Trophoblast cell (in vitro differentiated cells and primary cell): ENCODE measurements at regions not wholly inside any gene's neighbourhood (a gene's known extent, or its start where the extent isn't known, plus 50 kb on each side); places are given as distances from the start of the nearest gene placed in this dataset.

Experiments
- DNase-seq, 2 donors: peaks; one replicate each; pipeline ENCODE4 v3.0.0-alpha.2; 2016
- H2AFZ ChIP-seq: 2 replicates; pipeline ENCODE4 v1.6.1; 2013; ENCODE audit warnings: low read length, moderate library complexity, mild to moderate bottlenecking; ENCODE audit not compliant: insufficient read depth, poor library complexity
- H2AK5ac ChIP-seq: 2 replicates; pipeline ENCODE4 v1.6.1; 2013; ENCODE audit warnings: mild to moderate bottlenecking, low read length
- H2BK120ac ChIP-seq: 2 replicates; pipeline ENCODE4 v1.6.1; 2013; ENCODE audit warnings: low read length, mild to moderate bottlenecking, moderate library complexity; ENCODE audit not compliant: insufficient read depth, poor library complexity
- H2BK12ac ChIP-seq: 2 replicates; pipeline ENCODE4 v1.6.1; 2013; ENCODE audit warnings: mild to moderate bottlenecking, low read length, moderate library complexity
- H2BK5ac ChIP-seq: 2 replicates; pipeline ENCODE4 v1.6.1; 2013; ENCODE audit warnings: low read length, low read depth, moderate library complexity, mild to moderate bottlenecking; ENCODE audit not compliant: poor library complexity
- H3K14ac ChIP-seq: 2 replicates; pipeline ENCODE4 v1.6.1; 2013; ENCODE audit warnings: mild to moderate bottlenecking, low read length
- H3K18ac ChIP-seq: 2 replicates; pipeline ENCODE4 v1.6.1; 2013; ENCODE audit warnings: mild to moderate bottlenecking, low read length
- H3K23ac ChIP-seq: 2 replicates; pipeline ENCODE4 v1.6.1; 2013; ENCODE audit warnings: low read length
- H3K27ac ChIP-seq: 2 replicates; pipeline ENCODE4 v1.5.1; 2013; ENCODE audit warnings: low read depth, mild to moderate bottlenecking, inconsistent platforms, low read length, moderate library complexity
- H3K27me3 ChIP-seq: 2 replicates; pipeline ENCODE4 v1.6.1; 2013; ENCODE audit warnings: inconsistent platforms, mild to moderate bottlenecking, low read length, moderate library complexity; ENCODE audit not compliant: insufficient read depth
- H3K36me3 ChIP-seq, 2 experiments: 1 replicate in 1 of 2; 2 replicates in 1 of 2; pipeline ENCODE4 v1.6.1; 2013; ENCODE audit warnings: low read length in 2 of 2, mild to moderate bottlenecking in 2 of 2, moderate library complexity in 1 of 2; ENCODE audit not compliant: insufficient read depth in 2 of 2, control insufficient read depth in 1 of 2
- H3K4ac ChIP-seq: 2 replicates; pipeline ENCODE4 v1.6.1; 2013; ENCODE audit warnings: low read depth, mild to moderate bottlenecking, low read length, moderate library complexity
- H3K4me1 ChIP-seq, 2 experiments: 1 replicate in 1 of 2; 2 replicates in 1 of 2; pipeline ENCODE4 v1.6.1; 2013; ENCODE audit warnings: low read length in 2 of 2, mild to moderate bottlenecking in 2 of 2, moderate library complexity in 1 of 2; ENCODE audit not compliant: insufficient read depth in 2 of 2, control insufficient read depth in 1 of 2
- H3K4me2 ChIP-seq: 2 replicates; pipeline ENCODE4 v1.6.1; 2013; ENCODE audit warnings: inconsistent platforms, mild to moderate bottlenecking, low read length, moderate library complexity
- H3K4me3 ChIP-seq: 2 replicates; pipeline ENCODE4 v1.5.1; 2013; ENCODE audit warnings: mild to moderate bottlenecking, low read depth, low read length, inconsistent platforms
- H3K79me1 ChIP-seq: one replicate; pipeline ENCODE4 v1.6.1; 2013; ENCODE audit warnings: low read length
- H3K79me2 ChIP-seq: 2 replicates; pipeline ENCODE4 v1.6.1; 2013; ENCODE audit warnings: low read length, mild to moderate bottlenecking; ENCODE audit not compliant: control insufficient read depth, insufficient read depth, poor library complexity
- H3K9ac ChIP-seq: 2 replicates; pipeline ENCODE4 v1.6.1; 2013; ENCODE audit warnings: mild to moderate bottlenecking, low read length
- H3K9me3 ChIP-seq: 2 replicates; pipeline ENCODE4 v1.6.1; 2013; ENCODE audit warnings: low read depth, mild to moderate bottlenecking, control low read depth, inconsistent platforms, low read length; ENCODE audit not compliant: insufficient read depth
- H4K12ac ChIP-seq: 2 replicates; pipeline ENCODE4 v1.6.1; 2013; ENCODE audit warnings: low read depth, mild to moderate bottlenecking, low read length, moderate library complexity
- H4K8ac ChIP-seq: 2 replicates; pipeline ENCODE4 v1.6.1; 2013; ENCODE audit warnings: low read depth, mild to moderate bottlenecking, low read length, moderate library complexity
- H4K91ac ChIP-seq: one replicate; pipeline ENCODE4 v1.6.1; 2013; ENCODE audit warnings: low read depth, mild to moderate bottlenecking, low read length, moderate library complexity
- WGBS: extraction: QIAGEN DNeasy Blood & Tissue Kit; methylation state at CpG from one replicate; pipeline ENCODE4 v1.1.7; 2013; ENCODE audit warnings: missing lambda C conversion rate; ENCODE audit not compliant: insufficient read length, insufficient coverage; ENCODE audit errors: extremely low coverage; 5-methylcytosine and 5-hydroxymethylcytosine counted together

DNA sequence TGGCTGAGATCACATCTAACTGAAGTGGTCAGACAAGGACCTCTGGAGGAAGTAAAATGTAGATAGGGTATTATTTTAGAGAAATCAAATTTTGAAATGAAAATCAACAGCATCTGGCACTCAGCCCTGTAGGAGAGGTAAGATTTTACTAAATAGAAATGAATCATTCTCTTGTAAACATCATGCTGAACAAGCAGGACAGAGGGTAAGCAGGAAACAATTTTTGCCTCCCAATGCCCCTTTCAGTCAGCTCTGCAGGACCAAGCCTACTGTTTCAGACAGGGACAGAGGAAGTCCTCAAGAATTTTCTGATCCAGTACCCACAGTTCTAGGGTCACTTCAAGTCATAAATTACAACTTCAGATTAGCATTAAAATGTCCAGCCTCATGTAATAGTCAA lies 190.1 kb downstream of the ESM1 start:
- Histone ChIP-seq H3K36me3 (no peaks in the 10 kb centered on the region), H2BK120ac (no peak overlapping the region), H2AFZ (no peak overlapping the region), H3K27me3 (no peaks in the 10 kb centered on the region), H4K8ac (no peak overlapping the region), H3K27ac (no peak overlapping the region), H3K4me1 (no peaks in the 10 kb centered on the region), H4K12ac (no peak overlapping the region), H3K79me1 (no peaks in the 10 kb centered on the region), H3K18ac (no peak overlapping the region), H2BK12ac (no peak overlapping the region), H3K14ac (no peak overlapping the region), H3K9me3 (no peaks in the 10 kb centered on the region), H4K91ac (no peak overlapping the region), H3K4me2 (no peak overlapping the region), H3K4ac (no peak overlapping the region), H3K79me2 (no peaks in the 10 kb centered on the region), H3K4me3 (no peak overlapping the region), H3K23ac (no peak overlapping the region), H3K9ac (no peak overlapping the region), H2BK5ac (no peak overlapping the region), H2AK5ac (no peak overlapping the region)
- no peak for DNase-seq

DNA sequence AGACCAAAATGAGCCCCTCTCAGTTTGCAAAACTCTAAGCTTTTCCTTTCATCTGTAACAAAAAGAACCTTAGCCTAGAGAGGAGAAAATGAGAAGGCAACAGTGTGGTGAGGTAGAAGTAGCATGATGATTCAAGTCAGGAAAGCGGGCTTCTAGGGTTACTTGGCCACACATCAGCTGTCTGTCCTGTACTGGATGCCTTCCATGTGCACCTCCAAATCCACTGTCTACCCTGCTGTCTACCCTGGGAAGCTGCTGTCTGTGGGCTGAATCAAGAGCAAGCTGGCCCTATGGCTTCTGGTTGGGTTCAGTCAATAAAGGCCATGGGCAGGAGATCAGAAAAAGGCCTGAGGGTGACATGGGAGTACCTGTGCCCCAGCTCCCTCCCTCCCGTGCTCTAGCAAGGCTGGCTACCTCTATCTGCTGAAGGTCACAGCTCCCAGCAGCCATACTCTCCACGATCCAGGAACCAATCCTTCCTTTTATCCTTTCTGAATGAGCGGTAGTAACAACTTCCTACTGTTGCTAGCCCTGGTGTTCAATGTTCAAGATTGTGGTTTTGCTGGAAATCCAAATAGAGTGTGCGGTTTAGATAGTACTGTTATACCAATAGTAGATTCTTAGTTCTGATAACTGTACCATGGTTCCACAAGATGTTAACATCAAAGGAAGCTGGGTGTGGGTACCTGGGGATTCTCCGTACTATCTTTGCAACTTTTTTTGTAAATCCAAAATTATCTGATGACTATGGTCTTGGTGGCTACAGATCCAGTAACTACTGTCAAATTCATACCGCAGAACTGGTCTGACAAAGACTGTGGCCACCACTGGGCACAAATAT lies 191.0 kb downstream of the ESM1 start:
- Histone ChIP-seq H2AFZ (no peak overlapping the region), H3K27me3 (no peaks in the 10 kb centered on the region), H2BK120ac (no peak overlapping the region), H2BK5ac (no peak overlapping the region), H3K79me1 (no peaks in the 10 kb centered on the region), H3K4me1 (no peaks in the 10 kb centered on the region), H3K18ac (no peak overlapping the region), H2AK5ac (no peak overlapping the region), H3K9ac (no peak overlapping the region), H3K4me2 (no peak overlapping the region), H4K12ac (no peak overlapping the region), H3K36me3 (no peaks in the 10 kb centered on the region), H3K27ac (no peak overlapping the region), H3K4ac (no peak overlapping the region), H3K23ac (no peak overlapping the region), H3K14ac (no peak overlapping the region), H3K4me3 (no peak overlapping the region), H3K9me3 (no peaks in the 10 kb centered on the region), H2BK12ac (no peak overlapping the region), H4K8ac (no peak overlapping the region), H3K79me2 (no peaks in the 10 kb centered on the region), H4K91ac (no peak overlapping the region)
- DNase-seq, result no peak
- no CpG with 5 or more reads among the region's 7 CpGs for WGBS

DNA sequence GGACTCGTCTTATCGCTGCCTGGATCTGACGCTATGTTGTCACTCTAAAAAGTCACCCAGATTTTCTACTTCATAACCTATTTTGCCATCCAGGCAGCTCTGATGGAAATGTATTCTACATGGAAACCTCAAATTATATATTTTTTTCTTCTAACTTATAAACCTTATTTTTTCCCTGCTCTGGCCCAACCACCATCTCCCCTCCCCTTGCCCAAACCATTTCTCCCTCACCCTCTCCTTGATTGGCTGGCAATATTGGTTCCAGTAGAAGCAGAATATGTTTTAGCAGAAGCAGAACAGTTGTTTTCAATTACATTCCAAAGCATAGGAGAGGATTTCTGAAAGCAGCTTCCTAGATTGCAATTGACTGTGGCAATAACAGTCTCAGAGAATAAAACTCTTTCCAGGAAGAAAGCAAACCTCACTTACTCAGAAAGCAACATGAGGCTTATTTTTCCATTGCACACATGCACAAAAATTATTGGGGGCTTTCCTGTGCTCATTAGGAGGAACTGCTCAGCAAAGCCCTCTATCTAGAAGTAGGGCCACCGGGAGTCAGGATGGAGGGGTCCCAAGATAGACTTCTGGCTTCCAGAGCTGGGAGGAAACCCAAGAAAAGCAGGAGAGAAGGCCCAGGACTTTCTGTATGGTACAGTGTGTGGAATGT lies 191.8 kb downstream of the ESM1 start:
- no peaks in the 10 kb centered on the region for H3K27me3 ChIP-seq
- H3K36me3 ChIP-seq, result no peaks in the 10 kb centered on the region
- no peak overlapping the region for H2BK120ac ChIP-seq
- H3K4ac ChIP-seq, result no peak overlapping the region
- no peak overlapping the region for H3K4me3 ChIP-seq
- no peak overlapping the region for H2BK12ac ChIP-seq
- H3K9me3 ChIP-seq, result no peaks in the 10 kb centered on the region
- no peak overlapping the region for H4K8ac ChIP-seq
- WGBS, result no CpG with 5 or more reads among the region's 4 CpGs
- no peak overlapping the region for H3K14ac ChIP-seq
- no peak for DNase-seq
- no peak overlapping the region for H4K12ac ChIP-seq
- H3K27ac ChIP-seq, result no peak overlapping the region
- no peaks in the 10 kb centered on the region for H3K79me2 ChIP-seq
- no peak overlapping the region for H2BK5ac ChIP-seq
- no peak overlapping the region for H4K91ac ChIP-seq
- H3K4me2 ChIP-seq, result no peak overlapping the region
- no peak overlapping the region for H2AK5ac ChIP-seq
- no peaks in the 10 kb centered on the region for H3K79me1 ChIP-seq
- H3K18ac ChIP-seq, result no peak overlapping the region
- H2AFZ ChIP-seq, result no peak overlapping the region
- no peak overlapping the region for H3K9ac ChIP-seq
- no peaks in the 10 kb centered on the region for H3K4me1 ChIP-seq
- no peak overlapping the region for H3K23ac ChIP-seq

DNA sequence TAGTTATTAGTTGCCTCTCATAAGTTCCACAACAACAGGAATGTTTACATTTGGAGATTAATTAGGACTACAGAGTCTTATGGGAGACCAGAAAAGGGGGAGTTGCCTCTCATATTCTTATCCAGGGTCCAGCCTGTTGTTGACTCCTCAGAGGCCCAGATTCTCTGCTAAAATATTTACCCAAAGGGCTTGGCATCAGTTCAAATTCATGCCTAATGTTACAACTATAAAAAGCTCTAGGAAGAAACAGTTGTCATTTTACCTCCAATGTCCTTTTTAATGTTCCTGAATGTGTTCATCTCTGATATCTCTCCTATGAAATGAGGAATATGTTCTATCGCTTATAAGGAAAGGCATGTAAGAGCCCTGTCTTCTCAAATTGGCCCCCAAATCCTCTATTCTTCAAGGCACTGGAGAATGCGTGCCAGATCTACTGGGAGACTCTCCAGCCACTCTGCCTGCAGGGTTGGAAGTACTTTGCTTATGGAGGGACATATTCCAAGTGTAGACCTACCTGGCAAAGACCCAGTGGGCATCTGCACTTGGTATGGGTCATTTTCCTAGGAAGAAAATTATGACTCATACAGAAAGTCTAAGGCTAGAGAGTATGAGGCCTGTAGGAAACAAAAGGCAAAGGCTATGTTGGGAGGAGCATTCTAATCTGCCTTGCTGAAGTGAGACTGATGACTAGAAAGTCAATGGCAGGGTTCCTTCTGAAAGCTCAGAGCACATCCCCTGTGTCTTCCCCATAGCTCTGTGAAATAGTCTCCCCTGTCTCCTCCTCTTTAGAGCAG lies 192.6 kb downstream of the ESM1 start:
- Histone ChIP-seq H3K4me3 (no peak overlapping the region), H3K4ac (no peak overlapping the region), H3K36me3 (no peaks in the 10 kb centered on the region), H2BK5ac (no peak overlapping the region), H4K12ac (no peak overlapping the region), H3K18ac (no peak overlapping the region), H3K27me3 (no peaks in the 10 kb centered on the region), H3K27ac (no peak overlapping the region), H3K79me2 (no peaks in the 10 kb centered on the region), H2BK120ac (no peak overlapping the region), H4K8ac (no peak overlapping the region), H3K9ac (no peak overlapping the region), H3K4me1 (no peaks in the 10 kb centered on the region), H3K79me1 (no peaks in the 10 kb centered on the region), H3K14ac (no peak overlapping the region), H2AFZ (no peak overlapping the region), H4K91ac (no peak overlapping the region), H2AK5ac (no peak overlapping the region), H3K9me3 (no peaks in the 10 kb centered on the region), H3K23ac (no peak overlapping the region), H2BK12ac (no peak overlapping the region), H3K4me2 (no peak overlapping the region)
- no CpG with 5 or more reads among the region's 2 CpGs for WGBS
- DNase-seq, result no peak
